Left ventricle myocardium inferior (tissue), 1 donor: ENCODE measurements at regions not wholly inside any gene's neighbourhood (a gene's known extent, or its start where the extent isn't known, plus 50 kb on each side); places are given as distances from the start of the nearest gene placed in this dataset.

Experiments
- DNase-seq: peaks from one replicate; pipeline ENCODE4 v3.0.0-alpha.2; 2020
- H3K27ac ChIP-seq: fragments of 200-600 bp; replicated peaks from 2 replicates; pipeline ENCODE4 v1.8.0; 2021
- H3K27me3 ChIP-seq: fragments of 200-600 bp; 2 replicates; pipeline ENCODE4 v1.8.0; 2021; ENCODE audit warnings: low read depth
- H3K36me3 ChIP-seq: fragments of 200-600 bp; 2 replicates; pipeline ENCODE4 v1.8.0; 2021
- H3K4me1 ChIP-seq: fragments of 200-600 bp; 2 replicates; pipeline ENCODE4 v1.8.0; 2021
- H3K4me3 ChIP-seq: fragments of 200-600 bp; 2 replicates; pipeline ENCODE4 v1.8.0; 2021; ENCODE audit warnings: mild to moderate bottlenecking, moderate library complexity
- H3K9me3 ChIP-seq: fragments of 200-600 bp; replicated peaks from 2 replicates; pipeline ENCODE4 v1.8.0; 2021
- CTCF ChIP-seq: fragments of 200-600 bp; IDR thresholded peaks from 2 replicates; pipeline ENCODE4 v1.8.0; 2021; ENCODE audit warnings: antibody characterized with exemption, mild to moderate bottlenecking, borderline replicate concordance
- intact Hi-C: fragments of 100-400 bp; cut with micrococcal nuclease; formaldehyde crosslinking; loops from one replicate; pipeline ENCODE4 v1.11.0; 2022
- donor health status: DM: no; HTN: yes; CAD: no; lungs with severe emphysema.

- no peak overlapping the region for H3K27ac ChIP-seq
- no peaks in the 10 kb centered on the region for H3K36me3 ChIP-seq
- DNase-seq, result no peak
- intact Hi-C loops, result no loop called here
- H3K9me3 ChIP-seq, result peaks cover 11% of the 10 kb centered on the region
- H3K4me3 ChIP-seq, result no peak overlapping the region
- peaks cover 73% of the 10 kb centered on the region for H3K27me3 ChIP-seq
- no peaks in the 10 kb centered on the region for H3K4me1 ChIP-seq
- TF ChIP-seq CTCF, result no peak
Measured at GRCh38 chr2:239762655-239763269, 262.4 kb downstream of the NDUFA10 start.

GRCh38 chr2:239762106-239762505 lies 263.0 kb downstream of the NDUFA10 start:
- Histone ChIP-seq H3K4me3 (no peak overlapping the region), H3K36me3 (no peaks in the 10 kb centered on the region), H3K9me3 (peaks cover 11% of the 10 kb centered on the region), H3K4me1 (no peaks in the 10 kb centered on the region), H3K27ac (no peak overlapping the region), H3K27me3 (peaks cover 73% of the 10 kb centered on the region)
- intact Hi-C loops, result no loop called here
- TF ChIP-seq CTCF, result no peak
- no peak for DNase-seq

- DNase-seq, result no peak
- intact Hi-C loops, result no loop called here
- Histone ChIP-seq H3K9me3 (peaks cover 11% of the 10 kb centered on the region), H3K27ac (no peak overlapping the region), H3K4me1 (no peaks in the 10 kb centered on the region), H3K27me3 (peaks cover 66% of the 10 kb centered on the region), H3K36me3 (no peaks in the 10 kb centered on the region), H3K4me3 (no peak overlapping the region)
- no peak for TF ChIP-seq CTCF
Measured at GRCh38 chr2:239760596-239760995, 264.5 kb downstream of the NDUFA10 start.

DNA sequence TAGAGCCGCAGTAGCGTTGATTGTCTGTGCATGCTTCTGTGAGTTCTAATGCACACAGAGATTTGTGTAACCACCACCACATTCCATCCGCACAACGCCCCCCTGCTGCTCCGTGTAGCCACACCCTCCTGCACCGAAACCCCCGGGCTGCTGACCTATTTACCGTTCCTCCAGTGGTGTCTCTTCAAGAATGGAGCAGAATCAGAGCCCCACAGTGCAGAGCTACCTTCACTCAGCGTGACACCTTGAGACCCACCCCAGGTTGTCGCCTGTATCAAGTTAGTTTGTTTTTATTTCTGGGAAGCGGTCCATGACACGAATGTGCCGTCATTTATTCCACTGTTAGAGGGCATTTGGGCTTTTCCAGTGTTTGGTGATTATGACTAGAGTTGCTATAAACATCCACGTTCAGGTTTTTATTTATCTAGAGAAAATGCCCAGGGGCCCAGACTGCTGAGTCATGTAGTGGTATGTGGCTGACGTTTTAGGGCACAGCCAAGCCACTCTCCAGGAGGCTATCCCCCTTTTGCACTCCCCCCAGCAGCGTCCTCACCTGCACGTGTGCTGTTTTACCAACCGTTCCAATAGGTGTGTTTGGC lies 266.8 kb downstream of the NDUFA10 start:
- intact Hi-C loops, result no loop called here

More for the DNA sequence above, 266.8 kb downstream of the NDUFA10 start:
- no peak for TF ChIP-seq CTCF
- Histone ChIP-seq H3K27me3 (peaks cover 82% of the 10 kb centered on the region), H3K4me3 (no peak overlapping the region), H3K9me3 (peaks cover 11% of the 10 kb centered on the region), H3K4me1 (no peaks in the 10 kb centered on the region), H3K27ac (no peak overlapping the region), H3K36me3 (no peaks in the 10 kb centered on the region)
- DNase-seq, result no peak
